ENCODE measurements at regions not wholly inside any gene's neighbourhood (a gene's known extent, or its start where the extent isn't known, plus 50 kb on each side); places are given as distances from the start of the nearest gene placed in this dataset.

GRCh38 chr14:27012641-27013040 is 414.8 kb upstream of the NOVA1 start:
- Histone ChIP-seq H3K9ac (ENCODE audit: low read depth, low read length) (no peak overlapping the region), H3K4me1 (ENCODE audit: control insufficient read depth, insufficient read depth, low read length) (no peaks in the 10 kb centered on the region), H3K14ac (replicated peaks; ENCODE audit: low read depth, low read length) (no peak overlapping the region), H2BK20ac (ENCODE audit: low read depth, low read length) (no peak overlapping the region), H3K23ac (ENCODE audit: low read depth, low read length) (no peak overlapping the region), H4K20me1 (ENCODE audit: insufficient read depth, low read length) (no peaks in the 10 kb centered on the region), H3K4ac (ENCODE audit: low read depth, low read length) (no peak overlapping the region), H3K9me3 (ENCODE audit: control insufficient read depth, insufficient read depth, low read length) (peaks cover 6% of the 10 kb centered on the region), H2BK5ac (ENCODE audit: low read depth, low read length, poor library complexity, severe bottlenecking) (no peak overlapping the region), H3K18ac (ENCODE audit: low read depth, low read length) (no peak overlapping the region), H3K9me1 (ENCODE audit: insufficient read depth, low read length) (no peaks in the 10 kb centered on the region), H3K27ac (ENCODE audit: insufficient read depth, low read length) (no peak overlapping the region), H3K36me3 (ENCODE audit: control insufficient read depth, insufficient read depth, low read length) (no peaks in the 10 kb centered on the region), H4K5ac (ENCODE audit: low read depth, low read length) (no peak overlapping the region), H2BK120ac (ENCODE audit: low read depth, low read length) (no peak overlapping the region), H2AK9ac (replicated peaks; ENCODE audit: low read depth, low read length, poor library complexity) (no peak overlapping the region), H2BK15ac (ENCODE audit: low read depth, low read length) (no peak overlapping the region), H3K79me1 (ENCODE audit: low read depth in 1 of 2, low read length in 2 of 2) (no peaks in the 10 kb centered on the region), H3K56ac (ENCODE audit: extremely low read depth, insufficient read depth, low read length) (no peak overlapping the region), H4K91ac (ENCODE audit: insufficient read depth, low read depth, low read length) (no peak overlapping the region), H3K4me3 (ENCODE audit: insufficient read depth, low read depth, low read length) (no peak overlapping the region), H4K8ac (ENCODE audit: low read depth in 2 of 2, low read length in 2 of 2) (no peak overlapping the region), H3K27me3 (ENCODE audit: control insufficient read depth, insufficient read depth, low read length) (no peaks in the 10 kb centered on the region), H2AFZ (replicated peaks; ENCODE audit: low read length, poor library complexity) (no peak overlapping the region), H2AK5ac (ENCODE audit: low read depth, low read length) (no peak overlapping the region), H3K4me2 (ENCODE audit: low read depth, low read length) (no peak overlapping the region)
- TF ChIP-seq CHD1 (IDR thresholded peaks at IDR 0.05; ENCODE audit: low read depth, low read length) = no peak
- TF ChIP-seq POLR2A (IDR thresholded peaks at IDR 0.05; ENCODE audit: low read depth, low read length) = no peak
- TF ChIP-seq MAFK (IDR thresholded peaks at IDR 0.05; ENCODE audit: low read depth, low read length) = no peak
- no peak for TF ChIP-seq USF2 (IDR thresholded peaks at IDR 0.05; ENCODE audit: low read depth, low read length)
- no peak for TF ChIP-seq RFX5 (IDR thresholded peaks at IDR 0.05; ENCODE audit: low read depth, low read length)
- no peak for TF ChIP-seq BHLHE40 (IDR thresholded peaks at IDR 0.05; ENCODE audit: low read depth, low read length)
- TF ChIP-seq CEBPB (IDR thresholded peaks at IDR 0.05; ENCODE audit: low read depth, low read length) = no peak
- TF ChIP-seq MAZ (IDR thresholded peaks at IDR 0.05; ENCODE audit: borderline replicate concordance, low read depth, low read length) = no peak
- TF ChIP-seq CTCF (conservative IDR thresholded peaks at IDR 0.05; ENCODE audit: low read depth, low read length) = no peak
- TF ChIP-seq RCOR1 (IDR thresholded peaks at IDR 0.05; ENCODE audit: insufficient replicate concordance, low read length) = no peak
- no peak for TF ChIP-seq ELK1 (IDR thresholded peaks at IDR 0.05; ENCODE audit: borderline replicate concordance, low read depth, low read length)
- TF ChIP-seq MXI1 (IDR thresholded peaks at IDR 0.05; ENCODE audit: borderline replicate concordance, low read depth, low read length) = no peak
- intact Hi-C loops (cut with micrococcal nuclease) = no loop called here
- in situ Hi-C loops (cut with MboI; ENCODE audit: low sequenced_read_pairs) = no loop called here
- ChIA-PET POLR2A (ENCODE audit: unreplicated experiment) (no interaction called here), CTCF (no interaction called here)
- no TSS peak for BruUV-seq (replicated peaks)
- WGBS, 2 experiments (ENCODE audit: extremely low coverage in 2 of 2, insufficient read length in 1 of 2) = 89% methylated on average over 1 of the region's 3 CpGs; no CpG with 5 or more reads in 1 of the 2 experiments
- dilution Hi-C loops (cut with HindIII; ENCODE audit: low sequenced_read_pairs, unreplicated experiment) = no loop called here
- no peak for ATAC-seq (ENCODE audit: low read depth)
- no peak for DNase-seq

Measured in IMR-90 (cell line).